Spleen (tissue), 7 donors: ENCODE measurements at regions not wholly inside any gene's neighbourhood (a gene's known extent, or its start where the extent isn't known, plus 50 kb on each side); places are given as distances from the start of the nearest gene placed in this dataset.

Experiments used
- CTCF ChIP-seq, 11 experiments: fragments of 200-600 bp in 7 of 11; fragments of 450-650 bp in 4 of 11; sonication (generic) in 4 of 11; IDR thresholded peaks in 8 of 11; conservative IDR thresholded peaks in 3 of 11; 1 replicate in 7 of 11; 2 replicates in 4 of 11; pipeline versions ENCODE4 v1.4.0 to v1.8.0; 2016 to 2021; ENCODE audit warnings: antibody characterized with exemption in 11 of 11, inconsistent platforms in 4 of 11, mild to moderate bottlenecking in 1 of 11
- POLR2A ChIP-seq, 3 donors: fragments of 450-650 bp; IDR thresholded peaks; one replicate each; pipeline ENCODE4 v1.5.1; 2017; ENCODE audit warnings: antibody characterized with exemption in 3 of 3, mild to moderate bottlenecking in 1 of 3
- POLR2AphosphoS5 ChIP-seq, 3 donors: sonication (generic); formaldehyde crosslinking; IDR thresholded peaks; one replicate each; pipeline ENCODE4 v1.5.1; 2017; ENCODE audit warnings: antibody characterized with exemption in 3 of 3
- donor health status: DM: no; HTN: no; CAD: no; lungs with moderate emphysema.
- donor health status: DM: no; HTN: no; CAD: no.
- donor health status: DM: no; HTN: no; CAD: no.

GRCh38 chr2:39540414-39540813, 103.3 kb upstream of the MAP4K3 start:
- no peak for TF ChIP-seq CTCF (IDR thresholded peaks at IDR 0.05 in 8 of 11, conservative IDR thresholded peaks at IDR 0.05 in 3 of 11)
- TF ChIP-seq POLR2A (IDR thresholded peaks at IDR 0.05), result no peak
- TF ChIP-seq POLR2AphosphoS5 (IDR thresholded peaks at IDR 0.05), result no peak
